ENCODE measurements at regions not wholly inside any gene's neighbourhood (a gene's known extent, or its start where the extent isn't known, plus 50 kb on each side); places are given as distances from the start of the nearest gene placed in this dataset.

DNA sequence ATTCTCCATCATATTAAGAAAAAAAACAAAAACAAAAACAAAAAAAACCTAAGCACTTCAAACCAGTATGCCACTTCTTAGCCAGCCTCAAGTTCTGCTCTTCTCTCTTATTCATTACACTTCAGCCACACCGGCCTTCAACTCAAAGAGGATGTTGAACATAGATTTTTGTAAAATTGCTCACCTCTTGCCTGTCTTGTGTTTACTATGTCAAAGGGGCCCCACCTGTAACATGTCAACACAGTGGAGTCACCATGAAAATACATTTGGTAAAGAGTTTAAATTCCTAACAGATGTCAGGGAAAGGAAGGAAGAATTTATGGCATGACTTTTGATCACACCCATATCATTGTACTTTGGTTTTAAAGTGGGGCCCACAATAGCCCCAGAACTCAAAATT is 121.1 kb upstream of the GHR start:
- TF ChIP-seq YY1 (IDR thresholded peaks at IDR 0.05; ENCODE audit: insufficient read depth, insufficient read length) = no peak
- no peak for TF ChIP-seq SUZ12 (IDR thresholded peaks at IDR 0.05; ENCODE audit: extremely low read depth, insufficient read depth, insufficient read length)
- TF ChIP-seq ZNF274 (IDR thresholded peaks at IDR 0.05; ENCODE audit: low read depth, low read length) = no peak
